Endothelial cell of umbilical vein (primary cell): ENCODE measurements at regions not wholly inside any gene's neighbourhood (a gene's known extent, or its start where the extent isn't known, plus 50 kb on each side); places are given as distances from the start of the nearest gene placed in this dataset.

Experiments used
- BruUV-seq: library from RNA; stranded (reverse); fragments of 400-500 nt; replicated peaks from 2 replicates; lab custom pipeline; 2021; lab: Mats Ljungman, UMichigan
- CTCF ChIA-PET: fragments of 300-600, 350-600 bp; sonication (Branson Sonifier 250); formaldehyde crosslinking; loops from one replicate; lab custom pipeline; 2021; ENCODE audit warnings: antibody characterized with exemption, inconsistent platforms; lab: Charles Lee
- POLR2A ChIA-PET: fragments of 300-600, 350-600 bp; sonication (Branson Sonifier 250); formaldehyde crosslinking; loops from one replicate; lab custom pipeline; 2021; ENCODE audit warnings: antibody characterized with exemption, inconsistent platforms; lab: Charles Lee
- DNase-seq: peaks from one replicate; pipeline ENCODE4 v3.0.0-alpha.2; 2011; ENCODE audit warnings: low read depth, low spot score
- FAIRE-seq: peaks from 2 replicates; lab custom pipeline; 2011; peaks lifted over from hg19 to GRCh38; lab: Jason Lieb, UNC
- H2AFZ ChIP-seq: 2 replicates; pipeline ENCODE4 v1.6.0; 2012; ENCODE audit warnings: low read depth, low read length, control low read depth, inconsistent platforms
- H3K27ac ChIP-seq: 2 replicates; pipeline ENCODE4 v1.5.1; 2011; ENCODE audit warnings: low read depth, mild to moderate bottlenecking, control low read depth, low read length, moderate library complexity; ENCODE audit not compliant: insufficient read depth
- H3K27me3 ChIP-seq, 2 experiments: 2 replicates each; pipeline versions ENCODE4 v1.6.0 to v1.6.1; 2011; ENCODE audit warnings: low read length in 2 of 2, mixed read lengths in 1 of 2; ENCODE audit not compliant: control insufficient read depth in 2 of 2, insufficient read depth in 2 of 2
- H3K36me3 ChIP-seq, 2 experiments: 2 replicates in 1 of 2; 3 replicates in 1 of 2; pipeline ENCODE4 v1.5.1; 2011; ENCODE audit warnings: low read length in 2 of 2, mild to moderate bottlenecking in 1 of 2, moderate library complexity in 1 of 2; ENCODE audit not compliant: control insufficient read depth in 2 of 2, insufficient read depth in 2 of 2; ENCODE audit errors: extremely low read depth in 1 of 2
- H3K4me1 ChIP-seq: 3 replicates; pipeline ENCODE4 v1.5.1; 2011; ENCODE audit warnings: mild to moderate bottlenecking, low read length; ENCODE audit not compliant: control insufficient read depth, insufficient read depth; ENCODE audit errors: extremely low read depth
- H3K4me2 ChIP-seq: 2 replicates; pipeline ENCODE4 v1.6.1; 2011; ENCODE audit warnings: low read length, control low read depth, mixed read lengths; ENCODE audit not compliant: insufficient read depth
- H3K4me3 ChIP-seq, 3 experiments: fragments of 200-600 bp in 1 of 3; sonication (generic), shearing (Covaris generic) in 1 of 3; replicated peaks in 1 of 3; 2 replicates each; pipeline ENCODE4 v1.5.1; 2011 to 2016; ENCODE audit warnings: control low read depth in 3 of 3, low read length in 3 of 3, mild to moderate bottlenecking in 2 of 3, inconsistent platforms in 1 of 3, low read depth in 1 of 3, moderate library complexity in 1 of 3; ENCODE audit not compliant: insufficient read depth in 1 of 3
- H3K79me2 ChIP-seq: 2 replicates; pipeline ENCODE4 v1.6.0; 2012; ENCODE audit warnings: low read length, inconsistent platforms; ENCODE audit not compliant: control insufficient read depth, insufficient read depth
- H3K9ac ChIP-seq: replicated peaks from 2 replicates; pipeline ENCODE3; 2011; ENCODE audit warnings: low read length, control low read depth; ENCODE audit not compliant: insufficient read depth; ENCODE audit errors: extremely low read depth
- H3K9me1 ChIP-seq: replicated peaks from 3 replicates; pipeline ENCODE4 v1.6.0; 2011; ENCODE audit warnings: mild to moderate bottlenecking, low read length; ENCODE audit not compliant: control insufficient read depth, insufficient read depth; ENCODE audit errors: extremely low read depth
- H3K9me3 ChIP-seq: replicated peaks from 2 replicates; pipeline ENCODE4 v1.5.1; 2012; ENCODE audit warnings: low read length, inconsistent platforms; ENCODE audit not compliant: control insufficient read depth, insufficient read depth
- H4K20me1 ChIP-seq: replicated peaks from 2 replicates; pipeline ENCODE3; 2011; ENCODE audit warnings: mild to moderate bottlenecking, low read length; ENCODE audit not compliant: control insufficient read depth, insufficient read depth; ENCODE audit errors: extremely low read depth
- EZH2 ChIP-seq: IDR thresholded peaks from 2 replicates; pipeline ENCODE4 v1.6.1; 2012; ENCODE audit warnings: borderline replicate concordance, low read depth, mild to moderate bottlenecking, moderate library complexity, low read length, inconsistent platforms; ENCODE audit not compliant: severe bottlenecking
- FOS ChIP-seq: IDR thresholded peaks from 2 replicates; pipeline ENCODE4 v1.6.1; 2011; ENCODE audit warnings: mild to moderate bottlenecking, low read length, moderate library complexity, borderline replicate concordance; ENCODE audit not compliant: insufficient read depth
- GATA2 ChIP-seq: IDR thresholded peaks from 2 replicates; pipeline ENCODE4 v1.7.0; 2011; ENCODE audit warnings: low read depth, mild to moderate bottlenecking, moderate library complexity, mixed read lengths, low read length; ENCODE audit not compliant: insufficient read length, insufficient read depth
- JUN ChIP-seq: IDR thresholded peaks from 2 replicates; pipeline ENCODE4 v1.6.1; 2011; ENCODE audit warnings: borderline replicate concordance, low read depth; ENCODE audit not compliant: insufficient read length, insufficient read depth
- MYC ChIP-seq: IDR thresholded peaks from one replicate; pipeline ENCODE4 v1.6.1; 2011; ENCODE audit warnings: mild to moderate bottlenecking, low read depth, low read length
- POLR2A ChIP-seq: IDR thresholded peaks from 2 replicates; pipeline ENCODE4 v1.6.1; 2012; ENCODE audit warnings: low read depth, mild to moderate bottlenecking, control low read depth, low read length
- POLR2AphosphoS5 ChIP-seq: IDR thresholded peaks from 2 replicates; pipeline ENCODE4 v1.6.1; 2012; ENCODE audit warnings: low read depth, mild to moderate bottlenecking, control low read depth, low read length, moderate library complexity; ENCODE audit not compliant: insufficient read depth
- dilution Hi-C: fragments of 300-500 bp; cut with MboI; formaldehyde crosslinking; loops from one replicate; pipeline ENCODE4 v1.15.0; 2019; ENCODE audit warnings: low sequenced_read_pairs; ENCODE audit not compliant: extremely low pct_ligation_motif_present
- intact Hi-C: fragments of 100-400 bp; cut with micrococcal nuclease; formaldehyde crosslinking; loops from one replicate; pipeline ENCODE4 v1.10.0; 2022
- TF ChIP-seq, protein P1 (sequence below): IDR thresholded peaks from 2 replicates; pipeline ENCODE4 v1.6.1; 2011; ENCODE audit not compliant: insufficient read depth, insufficient read length
- TF ChIP-seq, protein P2 (sequence below), 2 donors: IDR thresholded peaks; 1 replicate in 1 of 2; 2 replicates in 1 of 2; pipeline ENCODE4 v1.5.1; 2011; ENCODE audit warnings: low read length in 2 of 2, mild to moderate bottlenecking in 2 of 2, moderate library complexity in 2 of 2, control low read depth in 1 of 2, inconsistent platforms in 1 of 2, low read depth in 1 of 2; ENCODE audit not compliant: insufficient read depth in 1 of 2; ENCODE audit errors: extremely low read depth in 1 of 2

DNA sequence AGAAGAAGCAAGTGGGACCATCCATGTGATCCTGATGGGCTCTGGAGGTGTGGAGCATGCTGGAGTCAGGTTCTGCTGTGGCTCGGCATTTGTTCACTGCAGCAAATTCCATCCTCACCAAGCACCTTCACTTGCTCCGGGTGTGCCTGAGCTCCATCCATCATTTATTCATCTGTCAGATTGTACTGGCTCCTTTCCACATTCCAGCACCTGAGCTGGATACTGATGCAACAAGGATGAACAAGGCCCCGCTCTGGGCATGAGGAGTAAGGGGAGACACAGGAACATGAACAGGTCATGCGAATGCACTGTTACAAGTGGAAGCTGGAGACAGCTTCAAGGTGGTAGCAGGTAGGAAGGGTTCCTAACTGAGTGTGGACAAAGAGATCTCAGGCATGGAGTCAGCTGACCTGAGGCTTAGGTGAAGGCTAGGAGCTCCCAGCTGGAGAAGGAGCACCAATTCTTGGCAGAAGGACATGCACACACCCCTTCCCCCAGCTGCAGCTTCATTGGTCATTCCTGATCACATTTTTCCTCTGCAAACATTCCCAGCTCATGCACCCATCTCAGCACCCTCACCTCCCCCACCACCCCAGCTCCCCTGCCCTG, 133.7 kb upstream of the ZMIZ1 start:
- Histone ChIP-seq H3K9me3 (no peaks in the 10 kb centered on the region), H3K9ac (no peak overlapping the region), H3K27me3 (no peaks in the 10 kb centered on the region), H3K9me1 (no peaks in the 10 kb centered on the region), H3K4me2 (no peak overlapping the region), H4K20me1 (no peaks in the 10 kb centered on the region), H3K4me3 (no peak overlapping the region), H3K79me2 (no peaks in the 10 kb centered on the region), H2AFZ (no peak overlapping the region), H3K36me3 (no peaks in the 10 kb centered on the region), H3K27ac (no peak overlapping the region), H3K4me1 (peaks cover 33% of the 10 kb centered on the region)
- FAIRE-seq (no peak), DNase-seq (no peak)
- no TSS peak for BruUV-seq
- ChIA-PET CTCF (interaction anchor here (1.4 kb wide), 1 partner anchor 13 kb away, joined by 3 read pairs; no protein-coding TSS in a partner anchor), POLR2A (no interaction called here)
- dilution Hi-C loops (no loop called here), intact Hi-C loops (no loop called here)
- TF ChIP-seq, protein P1, sequence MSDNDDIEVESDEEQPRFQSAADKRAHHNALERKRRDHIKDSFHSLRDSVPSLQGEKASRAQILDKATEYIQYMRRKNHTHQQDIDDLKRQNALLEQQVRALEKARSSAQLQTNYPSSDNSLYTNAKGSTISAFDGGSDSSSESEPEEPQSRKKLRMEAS = no peak
- no peak for TF ChIP-seq FOS
- no peak for TF ChIP-seq POLR2A
- no peak for TF ChIP-seq MYC
- TF ChIP-seq, protein P2, sequence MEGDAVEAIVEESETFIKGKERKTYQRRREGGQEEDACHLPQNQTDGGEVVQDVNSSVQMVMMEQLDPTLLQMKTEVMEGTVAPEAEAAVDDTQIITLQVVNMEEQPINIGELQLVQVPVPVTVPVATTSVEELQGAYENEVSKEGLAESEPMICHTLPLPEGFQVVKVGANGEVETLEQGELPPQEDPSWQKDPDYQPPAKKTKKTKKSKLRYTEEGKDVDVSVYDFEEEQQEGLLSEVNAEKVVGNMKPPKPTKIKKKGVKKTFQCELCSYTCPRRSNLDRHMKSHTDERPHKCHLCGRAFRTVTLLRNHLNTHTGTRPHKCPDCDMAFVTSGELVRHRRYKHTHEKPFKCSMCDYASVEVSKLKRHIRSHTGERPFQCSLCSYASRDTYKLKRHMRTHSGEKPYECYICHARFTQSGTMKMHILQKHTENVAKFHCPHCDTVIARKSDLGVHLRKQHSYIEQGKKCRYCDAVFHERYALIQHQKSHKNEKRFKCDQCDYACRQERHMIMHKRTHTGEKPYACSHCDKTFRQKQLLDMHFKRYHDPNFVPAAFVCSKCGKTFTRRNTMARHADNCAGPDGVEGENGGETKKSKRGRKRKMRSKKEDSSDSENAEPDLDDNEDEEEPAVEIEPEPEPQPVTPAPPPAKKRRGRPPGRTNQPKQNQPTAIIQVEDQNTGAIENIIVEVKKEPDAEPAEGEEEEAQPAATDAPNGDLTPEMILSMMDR (IDR thresholded peaks at IDR 0.05; ENCODE audit: extremely low read depth in 1 of 2, insufficient read depth in 1 of 2, low read depth in 1 of 2, low read length in 2 of 2) = no peak
- TF ChIP-seq POLR2AphosphoS5 = no peak
- TF ChIP-seq JUN = no peak
- no peak for TF ChIP-seq GATA2
- TF ChIP-seq EZH2 = no peak
